Mesendoderm (in vitro differentiated cells): ENCODE measurements at regions not wholly inside any gene's neighbourhood (a gene's known extent, or its start where the extent isn't known, plus 50 kb on each side); places are given as distances from the start of the nearest gene placed in this dataset.
"Not testable (repeated sequence)": the region's sequence is repeated elsewhere in the genome, so short reads cannot be mapped to it uniquely, and the experiment has no call there.

Experiments used
- DNase-seq: peaks from one replicate; pipeline ENCODE4 v3.0.0; 2013
- H2AK5ac ChIP-seq: 2 replicates; pipeline ENCODE4 v1.6.1; 2013; ENCODE audit warnings: low read length, inconsistent platforms
- H2BK120ac ChIP-seq: 2 replicates; pipeline ENCODE4 v1.6.1; 2013; ENCODE audit warnings: low read depth, mild to moderate bottlenecking, low read length, moderate library complexity, mixed read lengths
- H2BK15ac ChIP-seq: replicated peaks from 2 replicates; pipeline ENCODE4 v1.6.1; 2013; ENCODE audit warnings: low read depth, mild to moderate bottlenecking, moderate library complexity
- H2BK5ac ChIP-seq: 2 replicates; pipeline ENCODE4 v1.6.1; 2013; ENCODE audit warnings: low read length, inconsistent platforms
- H3K18ac ChIP-seq: 2 replicates; pipeline ENCODE4 v1.6.1; 2013; ENCODE audit warnings: mild to moderate bottlenecking, low read length, mixed read lengths
- H3K23ac ChIP-seq: one replicate; pipeline ENCODE4 v1.6.1; 2013; ENCODE audit warnings: low read length
- H3K27ac ChIP-seq: 2 replicates; pipeline ENCODE4 v1.5.1; 2013; ENCODE audit warnings: low read depth, mild to moderate bottlenecking, inconsistent platforms, low read length, moderate library complexity
- H3K27me3 ChIP-seq: 2 replicates; pipeline ENCODE4 v1.6.1; 2013; ENCODE audit warnings: low read length, control low read depth, mild to moderate bottlenecking, inconsistent platforms; ENCODE audit not compliant: insufficient read depth, poor library complexity
- H3K36me3 ChIP-seq: 2 replicates; pipeline ENCODE4 v1.6.1; 2013; ENCODE audit warnings: low read length, inconsistent platforms; ENCODE audit not compliant: control insufficient read depth, insufficient read depth
- H3K4ac ChIP-seq: one replicate; pipeline ENCODE4 v1.6.1; 2013; ENCODE audit warnings: low read depth, mild to moderate bottlenecking, low read length, moderate library complexity
- H3K4me1 ChIP-seq: 2 replicates; pipeline ENCODE4 v1.6.1; 2013; ENCODE audit warnings: low read depth, low read length, inconsistent platforms; ENCODE audit not compliant: control insufficient read depth
- H3K4me2 ChIP-seq: 2 replicates; pipeline ENCODE4 v1.6.1; 2013; ENCODE audit warnings: low read length
- H3K4me3 ChIP-seq: 2 replicates; pipeline ENCODE4 v1.5.1; 2013; ENCODE audit warnings: mild to moderate bottlenecking, low read length
- H3K56ac ChIP-seq: one replicate; pipeline ENCODE4 v1.6.1; 2013; ENCODE audit warnings: low read length
- H3K79me1 ChIP-seq: 2 replicates; pipeline ENCODE4 v1.6.1; 2013; ENCODE audit warnings: low read length, inconsistent platforms
- H3K79me2 ChIP-seq: 2 replicates; pipeline ENCODE4 v1.6.1; 2013; ENCODE audit warnings: mild to moderate bottlenecking, low read length; ENCODE audit not compliant: control insufficient read depth, insufficient read depth
- H3K9ac ChIP-seq: 2 replicates; pipeline ENCODE4 v1.6.1; 2013; ENCODE audit warnings: low read length, inconsistent platforms
- H4K5ac ChIP-seq: one replicate; pipeline ENCODE4 v1.6.1; 2013; ENCODE audit warnings: low read length
- H4K8ac ChIP-seq: one replicate; pipeline ENCODE4 v1.6.1; 2013; ENCODE audit warnings: low read depth, mild to moderate bottlenecking, control low read depth, low read length, moderate library complexity
- WGBS: extraction: QIAGEN DNeasy Blood & Tissue Kit; methylation state at CpG from one replicate; pipeline ENCODE4 v1.1.7; 2013; ENCODE audit warnings: low lambda C conversion rate, missing lambda C conversion rate; ENCODE audit not compliant: insufficient coverage; ENCODE audit errors: extremely low coverage; 5-methylcytosine and 5-hydroxymethylcytosine counted together

GRCh38 chr16:21373454-21373853, 95.4 kb upstream of the CRYM start:
- H2AK5ac ChIP-seq, H3K9ac ChIP-seq, H3K4me1 ChIP-seq, H3K4me3 ChIP-seq, H3K27ac ChIP-seq, H2BK5ac ChIP-seq, H3K4me2 ChIP-seq, H3K56ac ChIP-seq, H3K79me2 ChIP-seq, H3K23ac ChIP-seq, H3K18ac ChIP-seq, H3K27me3 ChIP-seq, H3K36me3 ChIP-seq, H2BK15ac ChIP-seq, H4K5ac ChIP-seq, H3K79me1 ChIP-seq, H2BK120ac ChIP-seq, H4K8ac ChIP-seq, DNase-seq, H3K4ac ChIP-seq: not testable (repeated sequence)
- no CpG with 5 or more reads among the region's 2 CpGs for WGBS

- not testable (repeated sequence) for H3K56ac ChIP-seq, H3K79me2 ChIP-seq, H3K4me1 ChIP-seq, DNase-seq, H3K4me3 ChIP-seq, H3K4ac ChIP-seq, H3K27ac ChIP-seq, H3K23ac ChIP-seq, H3K4me2 ChIP-seq, H3K27me3 ChIP-seq, H3K79me1 ChIP-seq, H4K5ac ChIP-seq, H3K36me3 ChIP-seq, H3K9ac ChIP-seq, H2BK15ac ChIP-seq, H2BK120ac ChIP-seq, H3K18ac ChIP-seq, H4K8ac ChIP-seq, H2AK5ac ChIP-seq, H2BK5ac ChIP-seq
- WGBS = no CpG with 5 or more reads among the region's 7 CpGs
Measured at GRCh38 chr16:21372862-21373261, 94.8 kb upstream of the CRYM start.

- H3K36me3 ChIP-seq, H3K56ac ChIP-seq, H3K4me1 ChIP-seq, H3K79me2 ChIP-seq, H4K5ac ChIP-seq, H3K4me3 ChIP-seq, H3K79me1 ChIP-seq, H2AK5ac ChIP-seq, H3K23ac ChIP-seq, H4K8ac ChIP-seq, H2BK120ac ChIP-seq, H3K27me3 ChIP-seq, DNase-seq, H3K9ac ChIP-seq, H3K18ac ChIP-seq, H2BK15ac ChIP-seq, H3K4me2 ChIP-seq, H2BK5ac ChIP-seq, H3K27ac ChIP-seq, H3K4ac ChIP-seq: not testable (repeated sequence)
- WGBS = no CpG with 5 or more reads among the region's 18 CpGs
Measured at GRCh38 chr16:21372162-21372835, 94.2 kb upstream of the CRYM start.

- not testable (repeated sequence) for H3K56ac ChIP-seq, H2BK15ac ChIP-seq, H3K18ac ChIP-seq, H2BK120ac ChIP-seq, H4K8ac ChIP-seq, H3K23ac ChIP-seq, H3K36me3 ChIP-seq, H3K79me1 ChIP-seq, H4K5ac ChIP-seq, H3K27me3 ChIP-seq, H2AK5ac ChIP-seq, H3K9ac ChIP-seq, DNase-seq, H3K4me3 ChIP-seq, H3K4me1 ChIP-seq, H3K27ac ChIP-seq, H3K4ac ChIP-seq, H3K4me2 ChIP-seq, H2BK5ac ChIP-seq, H3K79me2 ChIP-seq
- WGBS = no CpG with 5 or more reads among the region's 5 CpGs
Measured at GRCh38 chr16:21370791-21371190, 92.7 kb upstream of the CRYM start.

- H2AK5ac ChIP-seq, H3K23ac ChIP-seq, H3K4ac ChIP-seq, H4K5ac ChIP-seq, H3K4me2 ChIP-seq, DNase-seq, H3K4me3 ChIP-seq, H3K56ac ChIP-seq, H3K79me1 ChIP-seq, H3K4me1 ChIP-seq, H2BK120ac ChIP-seq, H3K18ac ChIP-seq, H3K27ac ChIP-seq, H3K79me2 ChIP-seq, H3K36me3 ChIP-seq, H2BK5ac ChIP-seq, H3K27me3 ChIP-seq, H4K8ac ChIP-seq, H3K9ac ChIP-seq, H2BK15ac ChIP-seq: not testable (repeated sequence)
- no CpG with 5 or more reads among the region's 5 CpGs for WGBS
Measured at GRCh38 chr16:21368973-21369942, 91.2 kb upstream of the CRYM start.
